SKM-1 treated with dmso at 0.1 percent for 144 hours (cell line): ENCODE measurements at regions not wholly inside any gene's neighbourhood (a gene's known extent, or its start where the extent isn't known, plus 50 kb on each side); places are given as distances from the start of the nearest gene placed in this dataset.

Source experiments
- DNase-seq: peaks from one replicate; lab custom pipeline; 2025; ENCODE audit not compliant: unreplicated experiment; lab: John Stamatoyannopoulos, UW

DNA sequence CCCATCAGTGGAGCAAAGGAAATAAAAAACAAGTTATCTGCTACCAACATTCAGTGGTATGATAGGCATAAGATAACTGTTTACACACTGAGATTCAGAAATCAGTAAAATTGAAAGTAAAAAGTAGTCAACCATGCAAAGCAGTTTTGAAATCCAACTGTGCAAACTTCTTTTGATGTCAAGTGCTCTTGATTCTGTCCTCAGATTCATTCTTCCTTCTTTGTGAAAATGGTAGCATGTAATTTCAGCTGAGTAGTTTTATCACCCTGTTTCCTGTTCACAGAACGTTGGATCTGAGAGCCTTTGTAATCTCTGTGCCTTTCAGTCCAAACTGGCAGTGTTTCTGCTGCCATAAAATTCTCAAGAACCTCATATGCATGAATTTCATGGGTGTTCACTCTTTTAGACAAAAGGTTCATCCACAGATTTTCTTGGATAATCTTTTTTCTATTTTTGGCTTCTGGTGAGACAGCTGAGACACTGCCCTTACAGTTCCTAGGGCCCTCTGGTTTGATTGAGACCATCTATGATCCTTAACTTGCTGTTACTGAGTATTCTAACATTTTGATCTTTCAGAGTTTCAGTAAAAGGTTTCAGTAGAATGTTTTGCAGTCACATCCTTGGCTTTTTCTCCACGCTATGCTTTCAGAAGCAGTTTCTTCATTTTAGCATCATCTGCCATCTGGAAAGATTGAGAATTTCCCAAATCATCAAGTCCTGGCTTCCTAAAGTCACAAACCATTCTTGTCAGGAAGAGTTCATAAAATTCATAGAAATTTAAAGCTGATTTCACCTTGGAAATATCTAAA, 272.3 kb upstream of the EPHA4 start:
- no peak for DNase-seq

DNA sequence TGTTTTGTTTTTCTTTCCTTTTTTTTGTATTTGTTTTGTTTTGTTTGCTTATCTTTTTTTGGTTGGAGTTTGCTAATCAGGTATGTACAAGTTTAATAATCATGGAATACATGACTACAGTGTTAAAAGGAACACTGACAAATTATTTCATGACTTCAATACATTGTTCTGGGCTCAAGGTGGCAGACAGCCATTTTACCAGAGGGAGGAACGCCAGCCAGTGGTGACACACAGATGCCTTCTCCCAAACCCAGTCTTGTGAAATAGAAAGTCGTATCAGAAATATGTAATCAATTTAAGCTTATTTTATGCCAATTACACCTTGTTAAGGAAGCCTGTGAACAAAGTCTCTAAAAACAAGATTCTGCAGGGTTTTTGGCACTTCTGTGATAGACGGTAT, 264.0 kb upstream of the EPHA4 start:
- DNase-seq, result no peak

DNA sequence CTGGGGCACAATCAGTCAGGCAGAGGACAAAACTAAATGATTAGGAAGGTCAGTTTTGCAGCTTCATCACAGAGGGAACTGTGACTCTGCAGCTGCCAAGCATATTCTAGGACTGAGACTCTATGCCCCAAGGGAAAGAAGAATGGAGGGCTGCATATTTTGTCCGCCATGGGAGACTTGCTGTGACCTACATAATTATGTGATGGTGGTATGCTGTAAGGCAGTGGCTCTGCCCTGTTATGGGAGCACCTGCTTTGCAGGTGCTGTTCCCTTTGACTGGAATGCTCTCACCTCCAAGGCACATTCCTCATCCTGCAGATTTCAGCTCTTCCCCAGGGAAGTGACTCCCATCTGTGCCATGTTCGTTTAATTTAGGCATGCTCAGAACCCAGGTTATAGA, 261.9 kb upstream of the EPHA4 start:
- DNase-seq, result no peak

DNA sequence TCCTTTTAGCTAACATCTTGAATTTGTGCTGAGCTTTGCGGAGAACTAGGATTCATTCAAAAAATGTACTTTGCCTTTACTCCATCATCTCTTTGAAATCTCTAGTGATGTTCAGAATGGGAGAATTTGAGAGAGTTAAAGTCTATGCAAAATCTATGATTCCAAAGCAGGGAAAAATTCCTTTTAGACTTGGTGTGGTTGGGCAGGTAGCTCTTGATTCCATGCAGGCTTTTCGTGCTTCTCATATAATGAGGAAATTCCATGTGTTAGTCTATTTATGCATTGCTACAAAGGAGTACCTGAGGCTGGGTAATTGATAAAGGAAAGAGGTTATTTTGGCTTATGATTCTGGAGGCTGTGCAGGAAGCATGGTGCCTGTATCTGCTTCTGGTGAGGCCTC, 258.9 kb upstream of the EPHA4 start:
- DNase-seq, result no peak

DNA sequence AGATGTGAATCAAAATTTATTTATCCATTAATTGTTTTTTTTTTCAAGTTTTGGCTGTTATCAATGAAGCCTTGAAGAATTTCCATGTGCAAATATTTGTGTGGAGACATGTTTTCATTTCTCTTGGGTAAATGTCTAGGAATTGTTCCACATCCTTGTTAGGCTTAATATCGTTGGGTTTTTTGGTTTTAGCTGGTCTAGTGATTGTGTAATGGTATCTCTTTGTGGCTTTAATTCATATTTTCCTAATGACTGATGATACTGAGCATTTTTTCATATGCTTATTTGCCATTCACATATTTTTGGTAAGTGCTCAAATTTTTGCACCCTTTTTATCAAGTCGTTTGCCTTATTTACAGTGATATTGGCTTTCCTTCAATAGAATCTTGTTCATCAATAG, 250.3 kb upstream of the EPHA4 start:
- no peak for DNase-seq

DNA sequence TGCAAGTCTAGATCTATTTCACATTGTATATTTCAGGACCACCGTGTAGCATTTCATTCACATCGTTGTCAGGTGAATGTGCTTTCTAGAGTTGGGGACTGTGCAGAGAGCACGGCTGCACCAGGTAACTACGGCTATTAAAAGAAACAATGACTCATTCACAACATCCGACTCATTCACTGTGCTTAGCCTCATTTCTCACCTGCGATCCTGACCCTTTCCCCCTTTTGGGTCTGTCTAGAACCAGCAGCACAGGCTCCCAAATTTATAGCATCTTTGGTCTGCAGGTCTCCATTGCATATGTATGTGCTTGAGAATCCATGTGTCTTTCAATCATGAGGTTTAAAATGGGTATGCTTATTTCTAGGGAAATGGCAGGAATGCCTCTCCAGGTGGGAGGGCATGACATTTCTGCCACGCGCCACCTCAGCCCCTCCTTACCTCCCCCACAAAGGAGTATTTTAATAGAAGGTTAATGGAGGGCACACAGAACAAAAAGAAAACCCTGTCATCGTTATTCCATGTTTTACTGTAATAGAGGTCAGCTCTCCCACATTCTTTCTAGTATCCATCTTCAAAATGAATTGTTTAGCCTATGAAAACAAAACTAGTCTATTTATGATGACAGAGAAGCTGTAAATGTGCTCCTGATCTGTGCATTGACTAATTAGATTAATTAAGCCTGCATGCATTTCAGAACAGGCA, 246.7 kb upstream of the EPHA4 start:
- no peak for DNase-seq

DNA sequence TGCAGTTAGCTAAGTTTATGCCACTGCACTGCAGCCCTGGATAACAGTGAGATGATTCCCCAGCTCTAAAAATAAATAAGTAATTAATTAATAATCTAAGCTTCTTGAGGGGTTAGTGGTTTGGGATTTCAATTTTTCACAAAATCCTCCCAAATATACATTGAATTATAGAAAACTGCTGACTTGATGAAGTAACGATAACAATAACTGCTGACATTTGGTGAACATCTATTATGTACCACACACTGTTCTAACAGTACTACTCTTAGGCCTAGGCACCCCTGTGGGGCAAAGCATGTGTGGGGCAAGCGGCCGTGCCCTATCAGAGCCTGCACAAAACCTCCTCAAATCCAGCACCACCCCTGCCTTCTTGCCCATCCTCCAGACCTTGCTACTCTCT, 245.8 kb upstream of the EPHA4 start:
- no peak for DNase-seq

DNA sequence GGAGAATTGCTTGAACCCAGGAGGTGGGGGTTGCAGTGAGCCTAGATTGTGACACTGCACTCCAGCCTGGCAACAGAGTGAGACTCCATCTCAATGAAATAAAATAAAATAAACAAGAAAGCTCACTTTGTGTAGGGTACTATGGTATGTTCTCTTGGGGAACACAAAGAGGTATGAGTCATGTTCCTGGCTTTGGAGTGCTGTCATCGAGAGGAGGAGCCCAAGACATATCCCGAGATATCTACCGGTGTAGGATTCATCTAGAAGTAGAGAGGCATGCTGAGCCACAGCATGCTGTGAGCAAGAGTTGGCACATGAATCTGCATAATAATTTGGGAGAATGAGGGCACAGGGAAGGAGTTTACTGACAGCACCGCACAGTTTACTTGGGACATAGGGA, 244.9 kb upstream of the EPHA4 start:
- no peak for DNase-seq

DNA sequence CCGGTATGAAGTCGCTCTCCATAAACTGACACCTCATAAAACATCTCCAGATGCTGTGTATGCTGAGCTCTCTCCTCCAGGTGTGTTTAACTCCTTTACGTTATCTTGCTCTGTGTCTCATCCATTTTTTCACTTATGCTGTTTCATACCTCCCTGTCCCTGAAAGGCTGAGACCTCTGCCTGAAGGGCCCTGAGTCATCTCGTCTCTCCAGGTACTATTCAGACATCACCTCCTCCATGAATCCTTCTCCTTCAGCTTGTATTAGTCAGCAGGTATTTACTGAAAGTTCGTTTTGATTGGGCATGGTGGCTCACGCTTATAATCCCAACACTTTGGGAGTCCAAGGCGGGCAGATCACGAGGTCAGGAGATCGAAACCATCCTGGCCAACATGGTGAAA, 244.5 kb upstream of the EPHA4 start:
- DNase-seq, result no peak

DNA sequence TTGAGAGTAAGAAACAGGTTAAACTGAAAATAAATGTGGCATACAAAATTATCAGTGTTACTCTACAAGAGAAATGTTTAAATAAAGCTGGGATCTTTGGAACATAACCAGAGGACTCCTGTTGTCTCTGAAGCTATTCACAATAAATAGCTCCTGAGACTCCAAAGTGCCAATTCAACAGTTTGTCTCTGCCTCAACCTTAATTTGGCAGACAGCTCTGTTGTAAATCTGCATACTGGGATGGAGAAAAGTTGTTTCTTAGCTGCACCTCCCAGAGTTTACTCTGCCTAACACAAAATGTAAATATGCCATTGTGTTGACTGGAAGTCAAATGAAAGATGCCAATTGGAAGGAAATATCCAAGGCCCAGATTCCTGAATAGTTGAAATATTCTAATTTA, 238.5 kb upstream of the EPHA4 start:
- DNase-seq, result no peak

DNA sequence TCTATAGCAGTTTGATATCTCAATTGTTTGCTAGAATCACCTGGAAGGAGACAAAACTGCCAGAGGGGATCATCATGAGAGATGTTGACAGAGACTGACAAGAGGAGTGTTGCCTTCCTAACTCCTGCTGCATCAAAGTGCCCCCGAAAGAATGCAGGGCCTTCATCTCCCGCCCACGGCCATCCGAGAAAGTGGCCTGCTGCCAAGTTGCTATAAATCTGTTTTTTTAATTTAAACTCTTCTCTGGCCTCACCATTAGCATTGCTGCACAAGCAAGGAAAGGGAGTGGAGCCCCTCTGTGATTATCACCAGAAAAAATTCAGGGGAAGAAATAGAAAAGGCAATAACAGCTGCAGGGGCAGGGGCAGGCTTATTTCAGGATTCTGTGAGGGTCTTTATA, 238.1 kb upstream of the EPHA4 start:
- DNase-seq, result no peak

DNA sequence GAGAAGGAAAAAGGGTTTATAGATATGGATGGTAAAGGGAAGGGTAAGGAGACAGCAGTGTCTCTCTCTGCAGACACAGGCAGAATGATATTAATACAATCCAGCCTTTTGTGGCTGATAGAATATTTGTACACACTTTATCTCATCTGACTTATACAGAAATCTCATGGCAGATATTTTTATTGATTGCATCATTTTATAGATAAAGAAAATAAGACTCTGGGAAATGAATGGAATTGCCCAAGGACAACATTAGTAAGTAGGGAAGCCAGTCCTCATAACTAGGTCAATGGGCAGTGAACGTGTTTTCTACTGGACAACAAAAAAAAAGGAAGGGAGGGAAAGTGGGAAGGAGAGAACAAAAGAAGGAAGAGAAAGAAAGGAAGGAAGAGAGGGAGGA, 236.4 kb upstream of the EPHA4 start:
- DNase-seq, result no peak

DNA sequence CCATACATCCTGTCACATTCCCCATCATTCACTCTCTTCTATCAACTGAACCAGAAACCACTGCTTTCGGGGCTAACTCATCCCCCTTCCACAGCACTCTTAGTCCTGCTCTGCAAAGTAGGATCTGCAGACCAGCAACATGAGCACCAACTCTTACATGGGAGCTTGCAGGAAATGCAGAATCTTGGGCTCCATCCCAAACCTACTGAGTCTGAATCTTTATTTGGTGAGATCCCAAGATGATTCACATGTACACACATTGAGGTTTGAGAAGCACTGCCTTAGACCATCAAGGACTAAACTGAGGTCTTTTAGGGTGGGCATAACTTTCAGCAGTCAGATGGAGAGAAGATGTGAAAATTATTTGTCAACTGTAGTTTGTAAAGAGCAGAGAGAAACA, 235.6 kb upstream of the EPHA4 start:
- DNase-seq, result no peak

DNA sequence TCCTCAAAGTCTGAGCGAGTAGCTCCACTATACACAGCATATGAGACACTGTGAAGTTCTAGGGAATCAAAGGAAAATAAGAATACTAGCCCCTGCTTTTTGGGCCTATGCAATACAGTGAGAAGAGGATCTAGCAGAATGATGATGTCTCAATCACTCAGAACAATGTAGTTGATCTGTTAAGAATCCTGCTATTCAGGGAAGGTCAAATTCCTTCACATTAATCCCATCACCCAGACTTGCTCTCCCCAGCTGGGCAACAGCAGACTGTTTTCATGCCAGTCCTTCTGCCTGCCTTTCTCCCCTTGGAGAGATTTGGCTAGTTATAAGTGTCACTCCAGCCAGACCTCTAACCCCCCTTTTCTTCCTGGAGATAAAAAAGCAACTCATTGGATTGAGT, 230.0 kb upstream of the EPHA4 start:
- no peak for DNase-seq

DNA sequence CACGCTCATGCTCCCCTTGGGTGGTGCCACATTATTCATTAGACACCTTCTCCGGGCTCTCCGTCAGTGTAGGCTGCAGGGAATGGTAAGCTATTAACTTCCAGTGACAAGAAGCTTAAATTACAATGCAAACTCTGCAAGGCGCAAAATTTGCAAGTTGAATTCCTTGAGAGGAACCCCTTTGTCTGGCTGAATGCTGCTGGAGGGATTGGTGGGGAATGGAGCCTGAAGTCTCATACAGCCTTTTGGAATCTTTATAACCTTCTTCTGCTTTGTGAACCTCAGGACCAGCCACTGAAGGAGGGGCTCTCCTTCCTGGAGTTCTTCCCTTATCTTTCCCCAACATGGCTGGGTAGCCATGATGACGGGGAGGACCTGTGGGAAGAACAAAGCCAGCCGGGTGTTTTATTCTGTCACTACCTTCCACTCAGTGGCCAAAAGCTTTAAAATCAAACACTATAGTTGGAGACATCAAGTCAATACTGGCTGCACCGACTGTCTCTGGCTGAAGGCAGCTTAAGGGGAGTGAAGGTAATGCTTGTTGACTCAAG, 220.9 kb upstream of the EPHA4 start:
- no peak for DNase-seq

DNA sequence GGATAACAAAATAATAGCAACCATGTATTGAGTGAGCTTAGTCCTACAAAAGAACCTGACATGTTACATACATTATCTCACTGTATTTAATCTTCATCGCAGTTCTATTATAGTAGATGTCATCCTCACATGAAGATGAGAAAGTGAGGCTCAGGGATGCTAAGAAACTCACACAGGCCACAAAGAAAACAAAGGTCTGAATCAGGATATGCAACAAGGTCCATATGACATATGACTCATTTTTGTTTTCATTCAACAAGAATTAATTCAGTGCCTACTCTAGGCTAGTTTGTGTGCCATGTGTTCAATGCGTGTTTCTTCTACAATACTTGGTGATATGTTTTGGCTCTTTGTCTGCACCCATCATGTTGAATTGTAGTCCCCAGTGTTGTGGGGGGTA, 219.7 kb upstream of the EPHA4 start:
- no peak for DNase-seq

DNA sequence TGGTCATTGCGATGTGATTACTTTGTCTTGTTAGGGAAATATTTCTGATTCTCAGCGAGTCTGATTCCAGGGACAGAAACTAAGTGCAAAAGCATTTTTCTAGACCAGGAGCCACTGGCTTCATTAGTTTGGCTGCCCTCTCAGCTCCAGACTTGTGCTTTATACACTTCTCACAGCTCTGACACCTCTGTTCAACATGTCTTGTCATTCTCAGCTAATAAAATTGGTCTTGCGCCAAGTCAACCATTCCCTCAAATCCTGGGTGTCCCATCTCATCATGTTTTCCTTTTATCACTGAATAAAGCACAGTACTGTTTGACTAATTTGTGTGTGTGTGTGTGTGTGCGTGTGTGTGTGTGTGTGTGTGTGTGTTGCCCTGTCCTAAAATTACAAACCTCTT, 215.5 kb upstream of the EPHA4 start:
- DNase-seq, result no peak

DNA sequence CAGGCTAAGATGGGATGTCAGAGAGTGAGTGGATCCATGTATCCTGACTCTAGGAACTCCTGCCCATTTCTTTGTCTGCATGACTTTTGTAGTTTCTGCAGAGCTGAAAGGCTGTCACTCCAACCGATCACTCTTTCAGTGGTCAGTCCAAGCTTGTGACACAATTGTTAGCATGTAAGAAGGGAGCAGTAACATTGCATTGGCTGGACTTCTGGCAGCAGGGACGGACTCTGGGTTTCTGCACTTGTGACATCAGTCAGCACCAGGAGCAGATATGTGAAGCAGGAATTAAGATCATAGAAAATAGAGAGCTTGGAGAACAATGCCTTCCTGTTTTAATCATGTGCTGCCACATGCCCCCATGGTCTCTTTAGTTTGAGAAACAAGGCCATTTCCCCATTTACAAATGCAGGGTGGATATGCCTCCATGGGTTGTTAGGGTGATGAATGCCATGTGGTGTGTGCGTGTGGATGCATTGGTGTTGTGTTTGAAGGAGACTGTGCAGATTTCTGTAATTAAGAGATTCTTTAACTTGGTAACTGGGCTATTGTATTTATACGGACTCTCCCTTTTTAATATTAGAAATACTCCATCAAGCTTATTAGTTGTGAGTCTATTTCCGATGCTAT, 214.3 kb upstream of the EPHA4 start:
- DNase-seq, result no peak

DNA sequence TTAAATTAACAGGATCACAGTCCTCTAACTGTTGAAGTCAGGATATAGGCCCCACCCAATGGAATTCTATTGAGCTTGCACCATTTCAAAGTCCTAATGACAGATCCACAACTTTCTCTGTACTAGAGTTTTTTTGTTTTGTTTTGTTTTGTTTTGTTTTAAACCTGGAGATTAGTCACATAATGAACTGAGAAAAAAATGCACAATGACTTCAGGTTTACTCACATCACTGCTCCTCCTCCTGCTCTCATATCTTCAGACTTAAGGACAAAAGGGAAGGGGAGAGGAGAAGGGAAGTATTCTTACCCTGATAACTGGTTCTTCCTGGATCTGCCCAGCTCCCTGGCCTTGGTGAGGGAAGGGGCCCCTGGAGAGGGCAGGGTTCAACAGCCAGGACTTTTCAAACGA, 208.2 kb upstream of the EPHA4 start:
- no peak for DNase-seq

DNA sequence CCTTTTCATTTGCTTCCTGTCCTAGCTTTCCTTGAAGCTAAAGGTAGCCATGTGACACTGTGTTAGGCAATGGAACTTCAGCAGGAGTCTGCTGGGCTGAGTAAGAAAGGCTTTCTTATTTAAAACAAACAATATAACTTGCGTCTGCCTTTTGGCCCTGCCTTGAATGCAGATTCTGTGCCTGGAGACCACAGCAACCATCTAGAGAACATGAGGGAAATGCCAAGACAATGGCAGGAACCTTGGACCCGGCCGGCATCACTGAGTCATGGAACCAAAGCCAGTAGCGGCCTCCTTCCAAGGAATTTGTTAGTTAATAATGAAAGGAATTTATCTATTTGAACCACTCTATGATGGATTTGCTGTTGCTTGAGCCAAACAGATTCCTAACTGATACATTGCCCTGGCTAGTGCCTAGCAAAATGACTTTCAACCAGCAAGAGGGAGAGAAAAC, 207.5 kb upstream of the EPHA4 start:
- DNase-seq, result no peak

DNA sequence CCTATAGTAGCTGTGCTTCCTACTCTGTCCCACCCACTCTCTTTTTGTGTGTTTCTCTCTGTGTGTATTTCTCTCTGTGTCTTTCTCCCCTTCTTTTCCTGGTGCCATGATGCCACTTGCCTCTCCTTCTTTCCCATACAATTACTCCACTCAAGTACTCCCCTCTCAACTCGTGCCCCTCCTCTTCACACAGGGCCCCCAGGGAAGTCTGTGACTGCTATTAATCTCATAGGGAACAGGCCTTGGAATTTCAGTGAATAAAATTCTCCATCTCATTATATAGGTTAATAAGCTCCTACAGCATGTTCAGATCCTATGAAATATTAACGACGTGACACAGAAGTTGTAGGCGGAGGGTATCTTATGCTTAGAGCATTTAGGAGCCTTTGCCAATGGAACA, 205.9 kb upstream of the EPHA4 start:
- no peak for DNase-seq

DNA sequence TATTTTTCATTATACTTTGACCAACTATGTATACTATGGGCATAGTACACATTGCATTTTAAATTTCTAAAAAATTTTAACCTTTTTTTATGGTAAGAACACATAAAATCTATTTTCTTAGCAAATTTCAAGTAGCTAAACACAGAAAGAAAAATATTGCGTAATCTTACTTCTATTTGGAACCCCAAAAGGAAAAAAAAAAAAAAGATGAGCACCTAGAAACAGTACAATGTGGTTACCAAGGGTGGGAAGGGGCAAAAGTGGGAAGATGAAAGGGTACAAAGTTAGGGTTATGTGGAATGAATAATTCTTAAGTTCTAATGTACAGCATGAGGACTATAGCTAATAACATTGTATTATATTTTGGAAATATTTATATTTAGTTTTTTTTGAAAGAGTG, 205.0 kb upstream of the EPHA4 start:
- no peak for DNase-seq
